ENCODE measurements at regions not wholly inside any gene's neighbourhood (a gene's known extent, or its start where the extent isn't known, plus 50 kb on each side); places are given as distances from the start of the nearest gene placed in this dataset.

GRCh38 chr3:107861422-107861821 lies 229.4 kb downstream of the CD47 start:
- H3K4me1 Mint-ChIP-seq (ENCODE audit: low read depth, unreplicated experiment), result no peaks in the 10 kb centered on the region
- CTCF ChIA-PET, result no interaction called here
- intact Hi-C loops (cut with micrococcal nuclease; ENCODE audit: unreplicated experiment), result no loop called here
- no TSS peak for BruUV-seq (replicated peaks)
- TF ChIP-seq CTCF (IDR thresholded peaks at IDR 0.05; ENCODE audit: unreplicated experiment), result no peak
- H3K27me3 Mint-ChIP-seq (ENCODE audit: unreplicated experiment), result no peaks in the 10 kb centered on the region
- H3K4me3 Mint-ChIP-seq (ENCODE audit: low read depth, unreplicated experiment), result no peak overlapping the region
- H3K36me3 Mint-ChIP-seq (ENCODE audit: insufficient read depth, unreplicated experiment), result no peaks in the 10 kb centered on the region
- H3K9me3 Mint-ChIP-seq (ENCODE audit: low read depth, unreplicated experiment), result no peaks in the 10 kb centered on the region
- no peak for DNase-seq
- no peak overlapping the region for H3K27ac Mint-ChIP-seq (ENCODE audit: unreplicated experiment)
